Endothelial cell of umbilical vein (primary cell): ENCODE measurements at regions not wholly inside any gene's neighbourhood (a gene's known extent, or its start where the extent isn't known, plus 50 kb on each side); places are given as distances from the start of the nearest gene placed in this dataset.

Source experiments
- POLR2A ChIP-seq: IDR thresholded peaks from 2 replicates; pipeline ENCODE4 v1.6.1; 2012; ENCODE audit warnings: low read depth, mild to moderate bottlenecking, control low read depth, low read length
- TF ChIP-seq, protein P1 (sequence below), 2 donors: IDR thresholded peaks; 1 replicate in 1 of 2; 2 replicates in 1 of 2; pipeline ENCODE4 v1.5.1; 2011; ENCODE audit warnings: low read length in 2 of 2, mild to moderate bottlenecking in 2 of 2, moderate library complexity in 2 of 2, control low read depth in 1 of 2, inconsistent platforms in 1 of 2, low read depth in 1 of 2; ENCODE audit not compliant: insufficient read depth in 1 of 2; ENCODE audit errors: extremely low read depth in 1 of 2

GRCh38 chr2:145909175-145909755 lies 1389.3 kb upstream of the ZEB2 start:
- TF ChIP-seq, protein P1, sequence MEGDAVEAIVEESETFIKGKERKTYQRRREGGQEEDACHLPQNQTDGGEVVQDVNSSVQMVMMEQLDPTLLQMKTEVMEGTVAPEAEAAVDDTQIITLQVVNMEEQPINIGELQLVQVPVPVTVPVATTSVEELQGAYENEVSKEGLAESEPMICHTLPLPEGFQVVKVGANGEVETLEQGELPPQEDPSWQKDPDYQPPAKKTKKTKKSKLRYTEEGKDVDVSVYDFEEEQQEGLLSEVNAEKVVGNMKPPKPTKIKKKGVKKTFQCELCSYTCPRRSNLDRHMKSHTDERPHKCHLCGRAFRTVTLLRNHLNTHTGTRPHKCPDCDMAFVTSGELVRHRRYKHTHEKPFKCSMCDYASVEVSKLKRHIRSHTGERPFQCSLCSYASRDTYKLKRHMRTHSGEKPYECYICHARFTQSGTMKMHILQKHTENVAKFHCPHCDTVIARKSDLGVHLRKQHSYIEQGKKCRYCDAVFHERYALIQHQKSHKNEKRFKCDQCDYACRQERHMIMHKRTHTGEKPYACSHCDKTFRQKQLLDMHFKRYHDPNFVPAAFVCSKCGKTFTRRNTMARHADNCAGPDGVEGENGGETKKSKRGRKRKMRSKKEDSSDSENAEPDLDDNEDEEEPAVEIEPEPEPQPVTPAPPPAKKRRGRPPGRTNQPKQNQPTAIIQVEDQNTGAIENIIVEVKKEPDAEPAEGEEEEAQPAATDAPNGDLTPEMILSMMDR (IDR thresholded peaks at IDR 0.05; ENCODE audit: extremely low read depth in 1 of 2, insufficient read depth in 1 of 2, low read depth in 1 of 2, low read length in 2 of 2): no peak
- no peak for TF ChIP-seq POLR2A
